ENCODE measurements at regions not wholly inside any gene's neighbourhood (a gene's known extent, or its start where the extent isn't known, plus 50 kb on each side); places are given as distances from the start of the nearest gene placed in this dataset.

DNA sequence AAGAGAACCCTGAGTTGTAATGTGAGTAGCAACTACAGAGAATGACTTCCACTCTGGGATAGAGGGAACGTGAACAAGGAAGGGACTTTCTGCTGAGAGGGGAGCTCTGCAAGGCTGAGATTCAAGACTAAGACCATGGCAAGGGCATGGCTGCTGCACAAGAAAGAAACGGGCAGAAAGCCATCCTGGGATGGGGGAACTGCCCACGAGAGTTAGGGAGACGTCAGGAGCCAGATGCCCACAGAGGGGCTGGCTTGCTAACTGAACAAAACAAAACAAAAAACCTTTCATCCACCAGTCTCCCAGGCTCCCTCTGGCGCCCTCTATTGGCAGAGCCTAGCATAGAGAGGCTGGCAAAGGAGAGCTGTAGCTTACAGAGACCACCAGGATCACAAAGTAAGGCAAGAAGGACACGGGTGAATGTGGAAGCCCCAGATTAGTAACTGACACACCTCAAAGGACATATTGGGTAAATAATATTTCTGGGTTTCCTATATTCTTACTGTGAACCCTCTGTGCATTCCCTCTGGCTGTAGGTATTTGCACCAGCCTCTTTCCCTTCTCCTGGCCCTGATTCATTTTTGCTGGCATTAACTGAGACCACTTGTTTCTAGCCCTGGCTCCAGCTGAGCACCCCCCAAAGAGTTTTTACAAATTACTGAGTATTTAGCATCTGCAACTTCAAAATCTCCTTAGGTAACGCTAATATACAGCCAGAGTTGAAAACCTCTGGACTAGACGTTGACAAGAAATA, 338.3 kb downstream of the EMP1 start:
- in situ Hi-C loops (cut with HindIII; ENCODE audit: extremely low pct_ligation_motif_present, low pct_unique_long_range_greater_than_20kb) (loop anchor here (10.0 kb wide), 1 partner anchor 260 kb away; no protein-coding TSS in a partner anchor), intact Hi-C loops (cut with micrococcal nuclease; ENCODE audit: unreplicated experiment) (loop anchor here (10.0 kb wide), 1 partner anchor 130 kb away; no protein-coding TSS in a partner anchor)
- no peaks in the 10 kb centered on the region for H3K27me3 ChIP-seq (ENCODE audit: control insufficient read depth in 1 of 2, insufficient read depth in 2 of 2, low read length in 2 of 2)
- no peaks in the 10 kb centered on the region for H4K20me1 ChIP-seq (ENCODE audit: insufficient read depth, low read length)
- BruUV-seq (replicated peaks) = no TSS peak
- peak; percentile 77 for ATAC-seq
- FAIRE-seq = no peak
- CTCF ChIA-PET (ENCODE audit: low intra/inter-chr PET ratio, low total read pairs) = no interaction called here
- no peaks in the 10 kb centered on the region for H3K4me1 ChIP-seq (ENCODE audit: insufficient read depth, low read length)
- no peak overlapping the region for H3K4me3 ChIP-seq (replicated peaks in 1 of 3; ENCODE audit: insufficient read depth in 1 of 3, low read depth in 2 of 3, low read length in 3 of 3)
- H3K36me3 ChIP-seq (replicated peaks in 1 of 2; ENCODE audit: control insufficient read depth in 1 of 2, insufficient read depth in 2 of 2, low read length in 2 of 2) = no peaks in the 10 kb centered on the region
- no peak overlapping the region for H3K9ac ChIP-seq (ENCODE audit: insufficient read depth, low read depth, low read length)
- 0 out of 2 replicates have a peak overlapping the region, but pooled peaks have one; percentile 1 for H3K4me2 ChIP-seq (ENCODE audit: low read depth, low read length)
- DNase-seq (ENCODE audit: low spot score) = peak; percentile 39
- H3K79me2 ChIP-seq (ENCODE audit: insufficient read depth, low read length) = no peaks in the 10 kb centered on the region
- WGBS (ENCODE audit: low lambda C conversion rate) = 13% methylated on average over 8 of the region's 8 CpGs
- peak overlapping the region; percentile 58 for H2AFZ ChIP-seq (ENCODE audit: low read length)
- POLR2A ChIA-PET = no interaction called here
- no peak overlapping the region for H3K27ac ChIP-seq (ENCODE audit: extremely low read length, insufficient read depth, low read length)
- no peaks in the 10 kb centered on the region for H3K9me3 ChIP-seq (ENCODE audit: low read length)
- TF ChIP-seq XRCC5 (optimal IDR thresholded peaks at IDR 0.05; ENCODE audit: low read length) (peak; percentile 51), ZKSCAN5 (CRISPR knock-in tag; IDR thresholded peaks at IDR 0.05) (no peak), SMC3 (IDR thresholded peaks at IDR 0.05; ENCODE audit: low read length) (peak; percentile 52; the same call in 1 of the 2 replicates), ZNF563 (CRISPR knock-in tag; IDR thresholded peaks at IDR 0.05) (peak; percentile 51; the same call in 1 of the 2 replicates), GFI1 (CRISPR knock-in tag; IDR thresholded peaks at IDR 0.05; ENCODE audit: borderline replicate concordance) (no peak), STAG1 (CRISPR knock-in tag; IDR thresholded peaks at IDR 0.05) (peak; percentile 50)
- TF ChIP-seq, protein P1, sequence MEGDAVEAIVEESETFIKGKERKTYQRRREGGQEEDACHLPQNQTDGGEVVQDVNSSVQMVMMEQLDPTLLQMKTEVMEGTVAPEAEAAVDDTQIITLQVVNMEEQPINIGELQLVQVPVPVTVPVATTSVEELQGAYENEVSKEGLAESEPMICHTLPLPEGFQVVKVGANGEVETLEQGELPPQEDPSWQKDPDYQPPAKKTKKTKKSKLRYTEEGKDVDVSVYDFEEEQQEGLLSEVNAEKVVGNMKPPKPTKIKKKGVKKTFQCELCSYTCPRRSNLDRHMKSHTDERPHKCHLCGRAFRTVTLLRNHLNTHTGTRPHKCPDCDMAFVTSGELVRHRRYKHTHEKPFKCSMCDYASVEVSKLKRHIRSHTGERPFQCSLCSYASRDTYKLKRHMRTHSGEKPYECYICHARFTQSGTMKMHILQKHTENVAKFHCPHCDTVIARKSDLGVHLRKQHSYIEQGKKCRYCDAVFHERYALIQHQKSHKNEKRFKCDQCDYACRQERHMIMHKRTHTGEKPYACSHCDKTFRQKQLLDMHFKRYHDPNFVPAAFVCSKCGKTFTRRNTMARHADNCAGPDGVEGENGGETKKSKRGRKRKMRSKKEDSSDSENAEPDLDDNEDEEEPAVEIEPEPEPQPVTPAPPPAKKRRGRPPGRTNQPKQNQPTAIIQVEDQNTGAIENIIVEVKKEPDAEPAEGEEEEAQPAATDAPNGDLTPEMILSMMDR (CRISPR knock-in tag; IDR thresholded peaks at IDR 0.05) = peak; percentile 65

All from HepG2 (cell line).